ENCODE measurements at regions not wholly inside any gene's neighbourhood (a gene's known extent, or its start where the extent isn't known, plus 50 kb on each side); places are given as distances from the start of the nearest gene placed in this dataset.

- Histone ChIP-seq H3K9me3 (ENCODE audit: control insufficient read depth in 1 of 2, insufficient read depth in 1 of 2, low read depth in 1 of 2, low read length in 2 of 2) (no peaks in the 10 kb centered on the region), H3K4me1 (ENCODE audit: control insufficient read depth in 1 of 2, insufficient read depth in 2 of 2, low read length in 2 of 2) (no peaks in the 10 kb centered on the region), H3K4me3 (replicated peaks in 1 of 2; ENCODE audit: low read depth in 1 of 2, low read length in 2 of 2) (no peak overlapping the region), H3K27me3 (ENCODE audit: insufficient read depth, low read length) (no peaks in the 10 kb centered on the region), H3K36me3 (ENCODE audit: control insufficient read depth in 1 of 2, insufficient read depth in 2 of 2, low read length in 2 of 2) (no peaks in the 10 kb centered on the region), H3K4me2 (ENCODE audit: low read length) (no peak overlapping the region), H4K20me1 (ENCODE audit: insufficient read depth) (no peaks in the 10 kb centered on the region), H3K27ac (ENCODE audit: low read depth, low read length) (no peak overlapping the region), H3K9ac (ENCODE audit: low read length) (no peak overlapping the region), H3K79me2 (ENCODE audit: insufficient read depth, low read length) (no peaks in the 10 kb centered on the region), H2AFZ (ENCODE audit: low read depth, low read length, poor library complexity, severe bottlenecking) (no peak overlapping the region), H3K9me2 (ENCODE audit: insufficient read depth) (no peaks in the 10 kb centered on the region; the same call in 1 of the 2 replicates)
- ChIA-PET CTCF (no interaction called here), POLR2A (no interaction called here), RAD21 (ENCODE audit: low non-redundant PET in 1 of 2, low total read pairs in 2 of 2, uncharacterized antibody in 2 of 2, unreplicated experiment in 2 of 2) (no interaction called here)
- no peak for ATAC-seq
- no peak for DNase-seq (ENCODE audit: low read depth, low spot score)
- BruUV-seq (replicated peaks), result no TSS peak
- intact Hi-C loops (cut with micrococcal nuclease), result no loop called here
- TF ChIP-seq EZH2 (IDR thresholded peaks at IDR 0.05), result no peak
- no peak for TF ChIP-seq YY1 (IDR thresholded peaks at IDR 0.05; ENCODE audit: extremely low read depth, insufficient replicate concordance, low read depth, low read length)
- no peak for TF ChIP-seq ATF3 (IDR thresholded peaks at IDR 0.05)
- TF ChIP-seq ZNF274 (IDR thresholded peaks at IDR 0.05; ENCODE audit: low read depth, low read length), result no peak
- TF ChIP-seq EZH2phosphoT487 (IDR thresholded peaks at IDR 0.05; ENCODE audit: borderline replicate concordance), result no peak
- TF ChIP-seq, protein P1, sequence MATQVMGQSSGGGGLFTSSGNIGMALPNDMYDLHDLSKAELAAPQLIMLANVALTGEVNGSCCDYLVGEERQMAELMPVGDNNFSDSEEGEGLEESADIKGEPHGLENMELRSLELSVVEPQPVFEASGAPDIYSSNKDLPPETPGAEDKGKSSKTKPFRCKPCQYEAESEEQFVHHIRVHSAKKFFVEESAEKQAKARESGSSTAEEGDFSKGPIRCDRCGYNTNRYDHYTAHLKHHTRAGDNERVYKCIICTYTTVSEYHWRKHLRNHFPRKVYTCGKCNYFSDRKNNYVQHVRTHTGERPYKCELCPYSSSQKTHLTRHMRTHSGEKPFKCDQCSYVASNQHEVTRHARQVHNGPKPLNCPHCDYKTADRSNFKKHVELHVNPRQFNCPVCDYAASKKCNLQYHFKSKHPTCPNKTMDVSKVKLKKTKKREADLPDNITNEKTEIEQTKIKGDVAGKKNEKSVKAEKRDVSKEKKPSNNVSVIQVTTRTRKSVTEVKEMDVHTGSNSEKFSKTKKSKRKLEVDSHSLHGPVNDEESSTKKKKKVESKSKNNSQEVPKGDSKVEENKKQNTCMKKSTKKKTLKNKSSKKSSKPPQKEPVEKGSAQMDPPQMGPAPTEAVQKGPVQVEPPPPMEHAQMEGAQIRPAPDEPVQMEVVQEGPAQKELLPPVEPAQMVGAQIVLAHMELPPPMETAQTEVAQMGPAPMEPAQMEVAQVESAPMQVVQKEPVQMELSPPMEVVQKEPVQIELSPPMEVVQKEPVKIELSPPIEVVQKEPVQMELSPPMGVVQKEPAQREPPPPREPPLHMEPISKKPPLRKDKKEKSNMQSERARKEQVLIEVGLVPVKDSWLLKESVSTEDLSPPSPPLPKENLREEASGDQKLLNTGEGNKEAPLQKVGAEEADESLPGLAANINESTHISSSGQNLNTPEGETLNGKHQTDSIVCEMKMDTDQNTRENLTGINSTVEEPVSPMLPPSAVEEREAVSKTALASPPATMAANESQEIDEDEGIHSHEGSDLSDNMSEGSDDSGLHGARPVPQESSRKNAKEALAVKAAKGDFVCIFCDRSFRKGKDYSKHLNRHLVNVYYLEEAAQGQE (IDR thresholded peaks at IDR 0.05; ENCODE audit: low read depth), result no peak
- no peak for TF ChIP-seq MAX (IDR thresholded peaks at IDR 0.05)
- no peak for TF ChIP-seq EGR1 (IDR thresholded peaks at IDR 0.05; ENCODE audit: low read depth)
- no peak for TF ChIP-seq FOSL1 (IDR thresholded peaks at IDR 0.05; ENCODE audit: low read depth)
- TF ChIP-seq, protein P2, sequence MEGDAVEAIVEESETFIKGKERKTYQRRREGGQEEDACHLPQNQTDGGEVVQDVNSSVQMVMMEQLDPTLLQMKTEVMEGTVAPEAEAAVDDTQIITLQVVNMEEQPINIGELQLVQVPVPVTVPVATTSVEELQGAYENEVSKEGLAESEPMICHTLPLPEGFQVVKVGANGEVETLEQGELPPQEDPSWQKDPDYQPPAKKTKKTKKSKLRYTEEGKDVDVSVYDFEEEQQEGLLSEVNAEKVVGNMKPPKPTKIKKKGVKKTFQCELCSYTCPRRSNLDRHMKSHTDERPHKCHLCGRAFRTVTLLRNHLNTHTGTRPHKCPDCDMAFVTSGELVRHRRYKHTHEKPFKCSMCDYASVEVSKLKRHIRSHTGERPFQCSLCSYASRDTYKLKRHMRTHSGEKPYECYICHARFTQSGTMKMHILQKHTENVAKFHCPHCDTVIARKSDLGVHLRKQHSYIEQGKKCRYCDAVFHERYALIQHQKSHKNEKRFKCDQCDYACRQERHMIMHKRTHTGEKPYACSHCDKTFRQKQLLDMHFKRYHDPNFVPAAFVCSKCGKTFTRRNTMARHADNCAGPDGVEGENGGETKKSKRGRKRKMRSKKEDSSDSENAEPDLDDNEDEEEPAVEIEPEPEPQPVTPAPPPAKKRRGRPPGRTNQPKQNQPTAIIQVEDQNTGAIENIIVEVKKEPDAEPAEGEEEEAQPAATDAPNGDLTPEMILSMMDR (IDR thresholded peaks at IDR 0.05 in 2 of 3, conservative IDR thresholded peaks at IDR 0.05 in 1 of 3; ENCODE audit: borderline replicate concordance in 1 of 3, insufficient read depth in 1 of 3, low read depth in 2 of 3, low read length in 2 of 3), result no peak
- no peak for TF ChIP-seq TCF7L2 (IDR thresholded peaks at IDR 0.05; ENCODE audit: borderline replicate concordance, extremely low read depth, insufficient read depth, insufficient read length)
These were observed 1097.5 kb upstream of the ZEB2 start for GRCh38 chr2:145617420-145617819.
